HCT116 (cell line): ENCODE measurements at regions not wholly inside any gene's neighbourhood (a gene's known extent, or its start where the extent isn't known, plus 50 kb on each side); places are given as distances from the start of the nearest gene placed in this dataset.

Source experiments
- CTCF ChIP-seq, 3 experiments: fragments of 200-600 bp in 1 of 3; sonication (generic) in 1 of 3; IDR thresholded peaks in 2 of 3; conservative IDR thresholded peaks in 1 of 3; 2 replicates each; pipeline ENCODE4 v1.5.1; 2012 to 2017; ENCODE audit warnings: low read depth in 2 of 3, low read length in 2 of 3, antibody characterized with exemption in 1 of 3, borderline replicate concordance in 1 of 3, control low read depth in 1 of 3, mild to moderate bottlenecking in 1 of 3, mixed read lengths in 1 of 3, mixed run types in 1 of 3, moderate library complexity in 1 of 3; ENCODE audit not compliant: insufficient read depth in 1 of 3
- JUND ChIP-seq: IDR thresholded peaks from 2 replicates; pipeline ENCODE4 v1.6.1; 2012
- POLR2A ChIP-seq: IDR thresholded peaks from 2 replicates; pipeline ENCODE4 v1.7.0; 2011; ENCODE audit warnings: borderline replicate concordance; ENCODE audit not compliant: insufficient read depth, insufficient read length; ENCODE audit errors: extremely low read depth
- ZFX ChIP-seq: fragments of 450-650 bp; IDR thresholded peaks from 2 replicates; pipeline ENCODE4 v1.6.1; 2017

- TF ChIP-seq POLR2A = no peak
- no peak for TF ChIP-seq CTCF (IDR thresholded peaks at IDR 0.05 in 2 of 3, conservative IDR thresholded peaks at IDR 0.05 in 1 of 3; ENCODE audit: borderline replicate concordance in 1 of 3, insufficient read depth in 1 of 3, low read depth in 2 of 3, low read length in 2 of 3)
- TF ChIP-seq ZFX = no peak
- no peak for TF ChIP-seq JUND
These were observed 66.8 kb upstream of the RBPJ start for GRCh38 chr4:26253968-26254367.
